Hematopoietic multipotent progenitor cell (in vitro differentiated cells): ENCODE measurements at regions not wholly inside any gene's neighbourhood (a gene's known extent, or its start where the extent isn't known, plus 50 kb on each side); places are given as distances from the start of the nearest gene placed in this dataset. TPM values are rescaled to one million over a fixed set of nuclear protein-coding genes. Genes with fewer than 3 reads are reported as not detected.

ENCODE experiments used
- DNase-seq, 3 donors: peaks; one replicate each; pipeline ENCODE4 v3.0.0-alpha.2; 2011 to 2015; ENCODE audit warnings: low read depth in 2 of 3, low spot score in 2 of 3
- small RNA-seq: library from RNA; depleted of rRNA; stranded (forward); fragments of <200 nt; gene quantifications from one replicate; pipeline ENCODE3, GENCODE V24; 2012

GRCh38 chr1:182129398-182129797 is 67.9 kb upstream of the ZNF648 start:
- no peak for DNase-seq

GRCh38 chr1:182128502-182128901 is 67.0 kb upstream of the ZNF648 start:
- no peak for DNase-seq

- DNase-seq: no peak
These were observed 66.1 kb upstream of the ZNF648 start for GRCh38 chr1:182127656-182128055.

- no peak for DNase-seq
These were observed 64.8 kb upstream of the ZNF648 start for GRCh38 chr1:182126272-182126800.

- no peak for DNase-seq
These were observed 61.4 kb upstream of the ZNF648 start for GRCh38 chr1:182122913-182123260.

GRCh38 chr1:182122256-182122912 is 60.9 kb upstream of the ZNF648 start:
- DNase-seq: no peak

GRCh38 chr1:182121787-182122186 is 60.3 kb upstream of the ZNF648 start:
- DNase-seq: no peak

GRCh38 chr1:182120411-182121258 is 59.1 kb upstream of the ZNF648 start:
- no peak for DNase-seq

- DNase-seq: no peak
These were observed 58.1 kb upstream of the ZNF648 start for GRCh38 chr1:182119631-182120030.

- DNase-seq: no peak
These were observed 57.3 kb upstream of the ZNF648 start for GRCh38 chr1:182118851-182119250.

GRCh38 chr1:182114627-182115023 is 53.1 kb upstream of the ZNF648 start:
- DNase-seq: no peak

GRCh38 chr1:182113879-182114626 is 52.5 kb upstream of the ZNF648 start:
- no peak for DNase-seq

- DNase-seq: no peak
These were observed 50.0 kb upstream of the ZNF648 start for GRCh38 chr1:182111496-182111895.

Small RNA genes lying in the stretch of these regions (small RNA-seq; reads per million reads assigned to genes)
- not detected for gene RNU6-152P
